ENCODE measurements at regions not wholly inside any gene's neighbourhood (a gene's known extent, or its start where the extent isn't known, plus 50 kb on each side); places are given as distances from the start of the nearest gene placed in this dataset.

DNA sequence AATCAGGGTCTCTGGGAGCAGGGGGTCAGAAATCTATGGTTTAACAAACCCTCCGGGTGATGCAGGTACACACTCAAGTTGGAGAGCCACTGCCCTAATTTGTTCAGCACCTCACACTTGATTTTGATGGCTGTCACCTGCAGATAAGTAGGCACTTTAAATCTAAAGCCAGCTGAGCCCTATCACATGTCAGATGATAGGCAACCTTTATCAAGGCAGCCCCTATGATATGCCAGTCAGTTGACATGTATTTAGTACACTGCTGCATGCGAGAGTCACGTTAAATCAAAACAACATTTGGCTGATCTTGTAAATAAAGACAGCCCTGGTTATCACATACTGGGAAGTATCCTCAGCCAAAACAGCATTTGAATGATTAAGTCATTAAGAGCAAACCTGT is 104.4 kb upstream of the MCTP2 start (continued):
- TF ChIP-seq, protein P1, sequence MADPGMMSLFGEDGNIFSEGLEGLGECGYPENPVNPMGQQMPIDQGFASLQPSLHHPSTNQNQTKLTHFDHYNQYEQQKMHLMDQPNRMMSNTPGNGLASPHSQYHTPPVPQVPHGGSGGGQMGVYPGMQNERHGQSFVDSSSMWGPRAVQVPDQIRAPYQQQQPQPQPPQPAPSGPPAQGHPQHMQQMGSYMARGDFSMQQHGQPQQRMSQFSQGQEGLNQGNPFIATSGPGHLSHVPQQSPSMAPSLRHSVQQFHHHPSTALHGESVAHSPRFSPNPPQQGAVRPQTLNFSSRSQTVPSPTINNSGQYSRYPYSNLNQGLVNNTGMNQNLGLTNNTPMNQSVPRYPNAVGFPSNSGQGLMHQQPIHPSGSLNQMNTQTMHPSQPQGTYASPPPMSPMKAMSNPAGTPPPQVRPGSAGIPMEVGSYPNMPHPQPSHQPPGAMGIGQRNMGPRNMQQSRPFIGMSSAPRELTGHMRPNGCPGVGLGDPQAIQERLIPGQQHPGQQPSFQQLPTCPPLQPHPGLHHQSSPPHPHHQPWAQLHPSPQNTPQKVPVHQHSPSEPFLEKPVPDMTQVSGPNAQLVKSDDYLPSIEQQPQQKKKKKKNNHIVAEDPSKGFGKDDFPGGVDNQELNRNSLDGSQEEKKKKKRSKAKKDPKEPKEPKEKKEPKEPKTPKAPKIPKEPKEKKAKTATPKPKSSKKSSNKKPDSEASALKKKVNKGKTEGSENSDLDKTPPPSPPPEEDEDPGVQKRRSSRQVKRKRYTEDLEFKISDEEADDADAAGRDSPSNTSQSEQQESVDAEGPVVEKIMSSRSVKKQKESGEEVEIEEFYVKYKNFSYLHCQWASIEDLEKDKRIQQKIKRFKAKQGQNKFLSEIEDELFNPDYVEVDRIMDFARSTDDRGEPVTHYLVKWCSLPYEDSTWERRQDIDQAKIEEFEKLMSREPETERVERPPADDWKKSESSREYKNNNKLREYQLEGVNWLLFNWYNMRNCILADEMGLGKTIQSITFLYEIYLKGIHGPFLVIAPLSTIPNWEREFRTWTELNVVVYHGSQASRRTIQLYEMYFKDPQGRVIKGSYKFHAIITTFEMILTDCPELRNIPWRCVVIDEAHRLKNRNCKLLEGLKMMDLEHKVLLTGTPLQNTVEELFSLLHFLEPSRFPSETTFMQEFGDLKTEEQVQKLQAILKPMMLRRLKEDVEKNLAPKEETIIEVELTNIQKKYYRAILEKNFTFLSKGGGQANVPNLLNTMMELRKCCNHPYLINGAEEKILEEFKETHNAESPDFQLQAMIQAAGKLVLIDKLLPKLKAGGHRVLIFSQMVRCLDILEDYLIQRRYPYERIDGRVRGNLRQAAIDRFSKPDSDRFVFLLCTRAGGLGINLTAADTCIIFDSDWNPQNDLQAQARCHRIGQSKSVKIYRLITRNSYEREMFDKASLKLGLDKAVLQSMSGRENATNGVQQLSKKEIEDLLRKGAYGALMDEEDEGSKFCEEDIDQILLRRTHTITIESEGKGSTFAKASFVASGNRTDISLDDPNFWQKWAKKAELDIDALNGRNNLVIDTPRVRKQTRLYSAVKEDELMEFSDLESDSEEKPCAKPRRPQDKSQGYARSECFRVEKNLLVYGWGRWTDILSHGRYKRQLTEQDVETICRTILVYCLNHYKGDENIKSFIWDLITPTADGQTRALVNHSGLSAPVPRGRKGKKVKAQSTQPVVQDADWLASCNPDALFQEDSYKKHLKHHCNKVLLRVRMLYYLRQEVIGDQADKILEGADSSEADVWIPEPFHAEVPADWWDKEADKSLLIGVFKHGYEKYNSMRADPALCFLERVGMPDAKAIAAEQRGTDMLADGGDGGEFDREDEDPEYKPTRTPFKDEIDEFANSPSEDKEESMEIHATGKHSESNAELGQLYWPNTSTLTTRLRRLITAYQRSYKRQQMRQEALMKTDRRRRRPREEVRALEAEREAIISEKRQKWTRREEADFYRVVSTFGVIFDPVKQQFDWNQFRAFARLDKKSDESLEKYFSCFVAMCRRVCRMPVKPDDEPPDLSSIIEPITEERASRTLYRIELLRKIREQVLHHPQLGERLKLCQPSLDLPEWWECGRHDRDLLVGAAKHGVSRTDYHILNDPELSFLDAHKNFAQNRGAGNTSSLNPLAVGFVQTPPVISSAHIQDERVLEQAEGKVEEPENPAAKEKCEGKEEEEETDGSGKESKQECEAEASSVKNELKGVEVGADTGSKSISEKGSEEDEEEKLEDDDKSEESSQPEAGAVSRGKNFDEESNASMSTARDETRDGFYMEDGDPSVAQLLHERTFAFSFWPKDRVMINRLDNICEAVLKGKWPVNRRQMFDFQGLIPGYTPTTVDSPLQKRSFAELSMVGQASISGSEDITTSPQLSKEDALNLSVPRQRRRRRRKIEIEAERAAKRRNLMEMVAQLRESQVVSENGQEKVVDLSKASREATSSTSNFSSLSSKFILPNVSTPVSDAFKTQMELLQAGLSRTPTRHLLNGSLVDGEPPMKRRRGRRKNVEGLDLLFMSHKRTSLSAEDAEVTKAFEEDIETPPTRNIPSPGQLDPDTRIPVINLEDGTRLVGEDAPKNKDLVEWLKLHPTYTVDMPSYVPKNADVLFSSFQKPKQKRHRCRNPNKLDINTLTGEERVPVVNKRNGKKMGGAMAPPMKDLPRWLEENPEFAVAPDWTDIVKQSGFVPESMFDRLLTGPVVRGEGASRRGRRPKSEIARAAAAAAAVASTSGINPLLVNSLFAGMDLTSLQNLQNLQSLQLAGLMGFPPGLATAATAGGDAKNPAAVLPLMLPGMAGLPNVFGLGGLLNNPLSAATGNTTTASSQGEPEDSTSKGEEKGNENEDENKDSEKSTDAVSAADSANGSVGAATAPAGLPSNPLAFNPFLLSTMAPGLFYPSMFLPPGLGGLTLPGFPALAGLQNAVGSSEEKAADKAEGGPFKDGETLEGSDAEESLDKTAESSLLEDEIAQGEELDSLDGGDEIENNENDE (IDR thresholded peaks at IDR 0.05; ENCODE audit: insufficient replicate concordance, low read length): no peak
- TF ChIP-seq NANOG (IDR thresholded peaks at IDR 0.05; ENCODE audit: insufficient read depth, low read depth, low read length, poor library complexity, severe bottlenecking): no peak
- no peak for TF ChIP-seq POU5F1 (IDR thresholded peaks at IDR 0.05; ENCODE audit: low read depth, low read length)
- no peak for TF ChIP-seq SP1 (IDR thresholded peaks at IDR 0.05; ENCODE audit: low read depth, low read length)
- no peak for TF ChIP-seq TAF7 (optimal IDR thresholded peaks at IDR 0.05; ENCODE audit: borderline replicate concordance, low read depth, low read length)
- no peak for TF ChIP-seq HDAC2 (IDR thresholded peaks at IDR 0.05; ENCODE audit: borderline replicate concordance in 1 of 2, low read depth in 2 of 2, low read length in 2 of 2)
- no peak for TF ChIP-seq POLR2A (IDR thresholded peaks at IDR 0.05; ENCODE audit: control extremely low read depth in 1 of 2, low read depth in 2 of 2, low read length in 2 of 2)
- TF ChIP-seq CHD1 (IDR thresholded peaks at IDR 0.05; ENCODE audit: low read depth, low read length): no peak

All from H1 (cell line).